ENCODE measurements at regions not wholly inside any gene's neighbourhood (a gene's known extent, or its start where the extent isn't known, plus 50 kb on each side); places are given as distances from the start of the nearest gene placed in this dataset.
"Not testable (repeated sequence)": the region's sequence is repeated elsewhere in the genome, so short reads cannot be mapped to it uniquely, and the experiment has no call there.

DNA sequence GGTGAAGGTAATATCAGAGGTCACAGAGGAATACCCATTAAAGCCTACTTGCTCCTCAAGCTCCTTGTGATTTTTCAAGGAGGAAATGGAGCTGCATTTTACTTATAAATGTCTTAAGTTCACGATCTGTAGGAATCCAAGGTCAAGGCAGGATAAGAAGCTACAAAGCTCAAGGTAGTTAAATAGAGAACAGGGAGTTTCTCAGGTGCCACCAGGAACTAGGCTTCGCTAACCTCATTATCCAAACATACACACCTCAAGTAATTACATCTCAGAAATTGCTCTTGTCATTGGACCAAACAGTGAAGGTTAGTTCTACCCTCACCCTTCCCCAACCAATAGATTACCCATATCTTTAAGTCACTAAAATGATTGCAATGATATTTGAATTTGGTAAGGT is 317.4 kb upstream of the HNRNPA3 start:
- Mint-ChIP-seq H3K4me1 (ENCODE audit: unreplicated experiment) (peaks cover 18% of the 10 kb centered on the region), H3K36me3 (ENCODE audit: low read depth, unreplicated experiment) (no peaks in the 10 kb centered on the region), H3K9me3 (ENCODE audit: unreplicated experiment) (no peaks in the 10 kb centered on the region), H3K4me3 (ENCODE audit: unreplicated experiment) (no peak overlapping the region), H3K27me3 (ENCODE audit: unreplicated experiment) (peaks cover 2% of the 10 kb centered on the region), H3K27ac (ENCODE audit: unreplicated experiment) (no peak overlapping the region)
- TF ChIP-seq, protein P1, sequence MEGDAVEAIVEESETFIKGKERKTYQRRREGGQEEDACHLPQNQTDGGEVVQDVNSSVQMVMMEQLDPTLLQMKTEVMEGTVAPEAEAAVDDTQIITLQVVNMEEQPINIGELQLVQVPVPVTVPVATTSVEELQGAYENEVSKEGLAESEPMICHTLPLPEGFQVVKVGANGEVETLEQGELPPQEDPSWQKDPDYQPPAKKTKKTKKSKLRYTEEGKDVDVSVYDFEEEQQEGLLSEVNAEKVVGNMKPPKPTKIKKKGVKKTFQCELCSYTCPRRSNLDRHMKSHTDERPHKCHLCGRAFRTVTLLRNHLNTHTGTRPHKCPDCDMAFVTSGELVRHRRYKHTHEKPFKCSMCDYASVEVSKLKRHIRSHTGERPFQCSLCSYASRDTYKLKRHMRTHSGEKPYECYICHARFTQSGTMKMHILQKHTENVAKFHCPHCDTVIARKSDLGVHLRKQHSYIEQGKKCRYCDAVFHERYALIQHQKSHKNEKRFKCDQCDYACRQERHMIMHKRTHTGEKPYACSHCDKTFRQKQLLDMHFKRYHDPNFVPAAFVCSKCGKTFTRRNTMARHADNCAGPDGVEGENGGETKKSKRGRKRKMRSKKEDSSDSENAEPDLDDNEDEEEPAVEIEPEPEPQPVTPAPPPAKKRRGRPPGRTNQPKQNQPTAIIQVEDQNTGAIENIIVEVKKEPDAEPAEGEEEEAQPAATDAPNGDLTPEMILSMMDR (IDR thresholded peaks at IDR 0.05; ENCODE audit: unreplicated experiment) = no peak
- DNase-seq (ENCODE audit: low spot score) = no peak

DNA sequence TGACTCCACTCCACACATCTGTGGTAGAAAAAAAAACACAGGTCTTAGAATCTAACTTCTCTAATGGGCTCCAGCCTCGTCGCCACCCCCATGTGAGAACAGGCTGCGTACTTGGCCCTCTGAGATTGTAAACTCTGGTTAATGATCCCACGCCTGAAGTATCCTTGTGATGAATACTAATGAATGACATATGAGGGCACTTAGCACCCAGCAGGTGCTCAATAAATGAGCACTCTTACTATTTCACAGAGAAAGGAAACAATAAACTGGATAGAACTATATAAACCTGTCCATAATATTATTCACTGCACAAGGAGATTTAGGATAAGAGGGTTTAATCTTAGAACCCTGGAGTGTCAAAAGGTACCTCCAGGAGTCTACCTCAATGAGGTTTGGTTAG is 310.1 kb upstream of the HNRNPA3 start:
- H3K4me1 Mint-ChIP-seq (ENCODE audit: unreplicated experiment) = no peaks in the 10 kb centered on the region
- TF ChIP-seq, protein P1 (IDR thresholded peaks at IDR 0.05; ENCODE audit: unreplicated experiment) = no peak
- H3K36me3 Mint-ChIP-seq (ENCODE audit: low read depth, unreplicated experiment) = no peaks in the 10 kb centered on the region
- no peak overlapping the region for H3K27ac Mint-ChIP-seq (ENCODE audit: unreplicated experiment)
- no peak overlapping the region for H3K4me3 Mint-ChIP-seq (ENCODE audit: unreplicated experiment)
- H3K9me3 Mint-ChIP-seq (ENCODE audit: unreplicated experiment) = no peaks in the 10 kb centered on the region
- DNase-seq (ENCODE audit: low spot score) = no peak
- no peaks in the 10 kb centered on the region for H3K27me3 Mint-ChIP-seq (ENCODE audit: unreplicated experiment)

DNA sequence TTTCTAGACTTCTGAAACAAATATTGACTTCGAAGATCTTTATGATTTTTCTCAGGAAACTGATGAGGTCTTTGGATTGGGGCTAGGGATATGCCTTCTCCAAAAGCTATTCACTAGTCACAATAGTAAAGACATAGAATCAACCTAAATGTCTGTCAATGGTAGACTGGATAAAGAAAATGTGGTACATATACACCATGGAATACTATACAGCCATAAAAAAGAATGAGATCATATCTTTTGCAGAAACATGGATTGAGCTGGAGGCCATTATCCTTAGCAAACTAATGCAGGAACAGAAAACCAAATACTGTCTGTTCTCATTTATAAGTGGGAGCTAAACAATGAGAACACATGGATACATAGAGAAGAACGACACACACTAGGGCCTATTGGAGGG is 308.5 kb upstream of the HNRNPA3 start:
- not testable (repeated sequence) for H3K4me3 Mint-ChIP-seq (ENCODE audit: unreplicated experiment); H3K9me3 Mint-ChIP-seq (ENCODE audit: unreplicated experiment); H3K27ac Mint-ChIP-seq (ENCODE audit: unreplicated experiment); DNase-seq (ENCODE audit: low spot score); H3K36me3 Mint-ChIP-seq (ENCODE audit: low read depth, unreplicated experiment); H3K27me3 Mint-ChIP-seq (ENCODE audit: unreplicated experiment); H3K4me1 Mint-ChIP-seq (ENCODE audit: unreplicated experiment)

DNA sequence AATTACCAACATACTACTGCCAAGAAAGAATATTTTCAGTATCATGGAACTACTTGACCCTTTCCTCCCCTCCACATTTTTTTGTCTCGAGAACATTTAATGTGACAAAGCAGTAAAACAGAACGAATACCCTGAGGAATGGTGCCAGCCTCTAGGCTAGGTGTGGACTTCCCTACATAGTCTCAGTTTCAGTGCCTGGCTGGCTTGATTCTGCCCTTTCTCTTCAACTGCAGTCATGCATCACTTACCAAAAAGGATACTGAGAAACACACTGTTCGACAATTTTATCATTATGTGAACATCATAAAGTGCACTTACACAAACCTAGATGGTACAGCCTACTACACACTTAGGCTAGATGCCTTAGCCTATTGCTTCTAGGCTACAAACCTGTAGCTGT is 305.3 kb upstream of the HNRNPA3 start:
- no peaks in the 10 kb centered on the region for H3K4me1 Mint-ChIP-seq (ENCODE audit: unreplicated experiment)
- H3K27ac Mint-ChIP-seq (ENCODE audit: unreplicated experiment) = no peak overlapping the region
- no peak for DNase-seq (ENCODE audit: low spot score)
- TF ChIP-seq, protein P1 (IDR thresholded peaks at IDR 0.05; ENCODE audit: unreplicated experiment) = no peak
- no peaks in the 10 kb centered on the region for H3K27me3 Mint-ChIP-seq (ENCODE audit: unreplicated experiment)
- H3K36me3 Mint-ChIP-seq (ENCODE audit: low read depth, unreplicated experiment) = no peaks in the 10 kb centered on the region
- no peak overlapping the region for H3K4me3 Mint-ChIP-seq (ENCODE audit: unreplicated experiment)
- no peaks in the 10 kb centered on the region for H3K9me3 Mint-ChIP-seq (ENCODE audit: unreplicated experiment)

DNA sequence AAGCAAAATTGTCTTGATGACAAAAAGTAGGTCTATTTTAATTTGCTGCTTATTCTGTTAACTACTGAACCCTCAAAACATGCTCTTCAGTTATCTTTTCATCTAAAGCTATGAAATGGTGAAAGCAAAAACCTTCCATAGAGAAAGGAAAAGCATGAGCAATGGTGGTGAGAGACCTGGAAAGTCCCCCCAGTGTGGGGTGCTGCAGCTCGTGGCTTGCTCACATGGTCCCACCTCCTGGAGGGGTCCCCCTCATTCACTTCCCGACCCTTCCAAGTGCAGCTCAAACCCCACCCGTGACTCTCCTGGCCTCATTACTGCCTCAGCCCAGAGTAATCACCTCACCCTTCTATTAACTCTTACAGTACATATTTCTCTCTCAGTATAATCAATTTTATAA is 301.8 kb upstream of the HNRNPA3 start:
- Mint-ChIP-seq H3K27me3 (ENCODE audit: unreplicated experiment) (no peaks in the 10 kb centered on the region), H3K9me3 (ENCODE audit: unreplicated experiment) (no peaks in the 10 kb centered on the region), H3K4me1 (ENCODE audit: unreplicated experiment) (no peaks in the 10 kb centered on the region), H3K27ac (ENCODE audit: unreplicated experiment) (no peak overlapping the region), H3K4me3 (ENCODE audit: unreplicated experiment) (no peak overlapping the region), H3K36me3 (ENCODE audit: low read depth, unreplicated experiment) (no peaks in the 10 kb centered on the region)
- DNase-seq (ENCODE audit: low spot score) = no peak
- TF ChIP-seq, protein P1 (IDR thresholded peaks at IDR 0.05; ENCODE audit: unreplicated experiment) = no peak

DNA sequence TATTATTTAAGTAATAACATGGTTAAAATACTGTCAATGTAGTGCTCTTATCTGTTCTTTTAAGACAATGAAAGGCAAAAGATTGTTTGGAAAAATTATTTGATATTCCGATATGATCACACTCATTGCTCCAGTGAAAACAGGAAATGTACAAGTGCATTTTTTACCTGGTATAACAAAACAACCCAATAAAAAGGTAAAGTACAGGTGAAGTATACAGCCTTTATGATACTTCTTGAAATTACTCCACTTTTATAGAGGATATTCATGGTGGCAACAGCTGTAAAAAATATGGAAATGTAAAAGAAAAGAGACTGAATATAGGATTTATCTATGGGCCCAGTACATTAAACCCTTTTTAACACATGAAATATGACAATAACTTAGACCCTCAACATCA is 298.6 kb upstream of the HNRNPA3 start:
- no peaks in the 10 kb centered on the region for H3K27me3 Mint-ChIP-seq (ENCODE audit: unreplicated experiment)
- H3K4me3 Mint-ChIP-seq (ENCODE audit: unreplicated experiment) = no peak overlapping the region
- no peak for DNase-seq (ENCODE audit: low spot score)
- no peaks in the 10 kb centered on the region for H3K9me3 Mint-ChIP-seq (ENCODE audit: unreplicated experiment)
- H3K36me3 Mint-ChIP-seq (ENCODE audit: low read depth, unreplicated experiment) = no peaks in the 10 kb centered on the region
- no peaks in the 10 kb centered on the region for H3K4me1 Mint-ChIP-seq (ENCODE audit: unreplicated experiment)
- TF ChIP-seq, protein P1 (IDR thresholded peaks at IDR 0.05; ENCODE audit: unreplicated experiment) = no peak
- H3K27ac Mint-ChIP-seq (ENCODE audit: unreplicated experiment) = no peak overlapping the region
